AG10803 (cell line): ENCODE measurements at regions not wholly inside any gene's neighbourhood (a gene's known extent, or its start where the extent isn't known, plus 50 kb on each side); places are given as distances from the start of the nearest gene placed in this dataset.
"Not testable (repeated sequence)": the region's sequence is repeated elsewhere in the genome, so short reads cannot be mapped to it uniquely, and the experiment has no call there.

Source experiments
- DNase-seq: peaks from one replicate; pipeline ENCODE4 v3.0.0; 2010; ENCODE audit warnings: low read depth
- H3K4me3 ChIP-seq: 2 replicates; pipeline ENCODE4 v1.5.1; 2011; ENCODE audit warnings: mild to moderate bottlenecking, low read length, control low read depth
- CTCF ChIP-seq: conservative IDR thresholded peaks from 2 replicates; pipeline ENCODE4 v1.5.1; 2011; ENCODE audit warnings: mild to moderate bottlenecking, low read length, control low read depth, inconsistent platforms

GRCh38 chr2:82994151-82994550 is 1464.9 kb downstream of the SUCLG1 start:
- no peak for DNase-seq
- no peak overlapping the region for H3K4me3 ChIP-seq

GRCh38 chr2:82993609-82994008 is 1465.5 kb downstream of the SUCLG1 start:
- no peak for TF ChIP-seq CTCF
- DNase-seq: peak; percentile 1
- no peak overlapping the region for H3K4me3 ChIP-seq

More at GRCh38 chr2:82994151-82994550, 1464.9 kb downstream of the SUCLG1 start:
- TF ChIP-seq CTCF: no peak

GRCh38 chr2:82992968-82993367 is 1466.1 kb downstream of the SUCLG1 start:
- no peak overlapping the region for H3K4me3 ChIP-seq
- no peak for TF ChIP-seq CTCF
- DNase-seq: no peak

- DNase-seq, H3K4me3 ChIP-seq: not testable (repeated sequence)
Observed at GRCh38 chr2:82987706-82988105, 1471.4 kb downstream of the SUCLG1 start.

- no peak for TF ChIP-seq CTCF
- no peak for DNase-seq
- no peak overlapping the region for H3K4me3 ChIP-seq
Observed at GRCh38 chr2:82986899-82987298, 1472.2 kb downstream of the SUCLG1 start.

- no peak for TF ChIP-seq CTCF
- H3K4me3 ChIP-seq: no peak overlapping the region
- DNase-seq: no peak
Observed at GRCh38 chr2:82985572-82986197, 1473.4 kb downstream of the SUCLG1 start.

GRCh38 chr2:82968358-82968757 is 1490.7 kb downstream of the SUCLG1 start:
- no peak for TF ChIP-seq CTCF
- H3K4me3 ChIP-seq: no peak overlapping the region
- DNase-seq: peak; percentile 0

GRCh38 chr2:82964341-82964740 is 1494.7 kb downstream of the SUCLG1 start:
- no peak for DNase-seq
- TF ChIP-seq CTCF: no peak
- no peak overlapping the region for H3K4me3 ChIP-seq
